GM18868 (cell line): ENCODE measurements at regions not wholly inside any gene's neighbourhood (a gene's known extent, or its start where the extent isn't known, plus 50 kb on each side); places are given as distances from the start of the nearest gene placed in this dataset.

Source experiments
- ATAC-seq: cut with Tn5 transposase; IDR thresholded peaks from one replicate; pipeline ENCODE4 v1.9.1; 2021; ENCODE audit warnings: mild to moderate bottlenecking, moderate library complexity; ENCODE audit not compliant: unreplicated experiment

- ATAC-seq = no peak
These were observed 75.1 kb upstream of the ZBED5 start for GRCh38 chr11:10932976-10933375.

GRCh38 chr11:10931761-10932670, 74.2 kb upstream of the ZBED5 start:
- ATAC-seq = no peak

- no peak for ATAC-seq
These were observed 73.3 kb upstream of the ZBED5 start for GRCh38 chr11:10930972-10931760.

- ATAC-seq = no peak
These were observed 72.5 kb upstream of the ZBED5 start for GRCh38 chr11:10930224-10930971.

- ATAC-seq = no peak
These were observed 69.7 kb upstream of the ZBED5 start for GRCh38 chr11:10927538-10927937.

- ATAC-seq = no peak
These were observed 69.0 kb upstream of the ZBED5 start for GRCh38 chr11:10926801-10927211.

- no peak for ATAC-seq
These were observed 67.5 kb upstream of the ZBED5 start for GRCh38 chr11:10925149-10925926.

- no peak for ATAC-seq
These were observed 66.0 kb upstream of the ZBED5 start for GRCh38 chr11:10923882-10924281.

- no peak for ATAC-seq
These were observed 65.0 kb upstream of the ZBED5 start for GRCh38 chr11:10922892-10923291.

GRCh38 chr11:10920875-10921274, 63.0 kb upstream of the ZBED5 start:
- no peak for ATAC-seq

- no peak for ATAC-seq
These were observed 62.4 kb upstream of the ZBED5 start for GRCh38 chr11:10920205-10920604.

GRCh38 chr11:10918698-10919097, 60.8 kb upstream of the ZBED5 start:
- ATAC-seq = no peak

- no peak for ATAC-seq
These were observed 60.4 kb upstream of the ZBED5 start for GRCh38 chr11:10918275-10918674.

GRCh38 chr11:10917802-10918201, 59.9 kb upstream of the ZBED5 start:
- ATAC-seq = no peak

- no peak for ATAC-seq
These were observed 58.8 kb upstream of the ZBED5 start for GRCh38 chr11:10916665-10917064.

GRCh38 chr11:10914050-10914449, 56.2 kb upstream of the ZBED5 start:
- no peak for ATAC-seq

GRCh38 chr11:10913075-10913474, 55.2 kb upstream of the ZBED5 start:
- no peak for ATAC-seq

- ATAC-seq = no peak
These were observed 54.1 kb upstream of the ZBED5 start for GRCh38 chr11:10911907-10912306.

GRCh38 chr11:10909141-10909883, 51.5 kb upstream of the ZBED5 start:
- ATAC-seq = no peak
